ENCODE measurements at regions not wholly inside any gene's neighbourhood (a gene's known extent, or its start where the extent isn't known, plus 50 kb on each side); places are given as distances from the start of the nearest gene placed in this dataset.

DNA sequence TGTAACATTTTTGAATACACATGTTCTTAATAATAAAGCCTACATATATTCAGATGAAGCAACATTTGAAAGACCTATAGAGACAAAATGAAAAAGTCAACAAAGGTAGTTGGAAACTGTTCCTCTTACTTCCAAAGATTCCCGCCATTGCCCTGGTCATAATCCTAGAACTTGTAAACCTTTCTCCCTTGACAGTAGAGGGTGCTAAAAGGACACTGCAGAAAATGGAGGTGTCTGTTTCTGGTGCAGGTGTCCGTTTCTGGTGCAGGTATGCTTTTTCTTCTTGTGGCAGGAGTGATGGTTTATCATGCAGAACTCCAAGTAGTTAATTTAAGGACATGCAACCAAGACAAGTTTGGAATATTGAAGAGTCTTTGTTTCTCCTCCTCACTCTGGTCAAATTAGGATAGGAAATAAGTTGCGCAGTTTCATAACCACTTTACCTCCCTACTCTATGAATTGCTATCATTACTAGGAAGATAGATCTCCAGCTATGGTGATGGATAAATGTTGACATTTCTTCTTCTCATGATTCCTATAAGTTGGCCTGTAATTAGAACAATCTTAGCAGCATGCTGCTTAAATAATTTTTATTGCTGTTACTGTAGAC lies 56.0 kb upstream of the FAM174A start:
- Histone ChIP-seq H3K27ac (ENCODE audit: low read depth, low read length) (no peak overlapping the region), H3K36me3 (ENCODE audit: control insufficient read depth, insufficient read depth, low read length) (no peaks in the 10 kb centered on the region), H3K4me1 (ENCODE audit: control insufficient read depth, insufficient read depth, low read length) (no peaks in the 10 kb centered on the region), H3K4me3 (ENCODE audit: low read length) (no peak overlapping the region), H3K27me3 (ENCODE audit: control insufficient read depth, insufficient read depth, low read length) (no peaks in the 10 kb centered on the region), H3K9ac (ENCODE audit: low read length) (no peak overlapping the region)

DNA sequence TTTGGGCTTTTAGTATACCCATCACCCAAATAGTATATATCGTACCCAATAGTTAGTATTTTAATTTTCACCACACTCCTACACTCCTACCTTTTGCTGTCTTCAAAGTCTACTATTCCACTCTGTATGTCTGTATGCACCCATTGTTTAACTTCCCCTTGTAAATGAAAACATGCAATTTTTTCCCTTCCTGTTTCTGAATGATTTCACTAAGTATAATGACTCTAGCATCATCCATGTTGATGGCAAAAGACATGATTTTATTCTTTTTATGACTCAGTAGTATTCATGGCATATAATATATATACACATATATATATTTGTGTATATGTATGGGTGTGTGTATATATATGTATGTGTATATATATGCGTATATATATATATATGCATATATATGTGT lies 63.1 kb upstream of the FAM174A start:
- Histone ChIP-seq H3K27me3 (ENCODE audit: control insufficient read depth, insufficient read depth, low read length) (no peaks in the 10 kb centered on the region), H3K27ac (ENCODE audit: low read depth, low read length) (no peak overlapping the region), H3K36me3 (ENCODE audit: control insufficient read depth, insufficient read depth, low read length) (no peaks in the 10 kb centered on the region), H3K4me1 (ENCODE audit: control insufficient read depth, insufficient read depth, low read length) (no peaks in the 10 kb centered on the region), H3K9ac (ENCODE audit: low read length) (no peak overlapping the region), H3K4me3 (ENCODE audit: low read length) (no peak overlapping the region)

DNA sequence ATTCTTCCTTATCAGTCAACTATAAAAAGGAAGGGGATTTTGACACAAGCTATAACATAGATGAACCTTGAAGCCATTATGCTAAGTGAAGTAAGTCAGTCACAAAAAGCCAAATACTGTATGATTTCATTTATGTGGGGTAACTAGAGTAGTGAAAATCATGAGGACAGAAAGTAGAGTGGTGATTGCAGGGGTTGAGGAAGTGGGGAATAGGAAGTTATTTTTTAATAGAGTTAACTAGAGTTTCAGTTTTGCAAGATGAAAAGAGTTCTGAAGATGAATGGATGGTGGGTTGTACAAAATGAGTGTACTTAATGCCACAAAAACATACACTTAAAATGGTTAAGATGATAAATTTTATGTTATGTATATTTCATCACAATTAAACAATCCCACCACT lies 65.4 kb upstream of the FAM174A start:
- H3K27me3 ChIP-seq (ENCODE audit: control insufficient read depth, insufficient read depth, low read length): no peaks in the 10 kb centered on the region
- H3K4me1 ChIP-seq (ENCODE audit: control insufficient read depth, insufficient read depth, low read length): no peaks in the 10 kb centered on the region
- H3K36me3 ChIP-seq (ENCODE audit: control insufficient read depth, insufficient read depth, low read length): no peaks in the 10 kb centered on the region
- H3K4me3 ChIP-seq (ENCODE audit: low read length): no peak overlapping the region
- no peak overlapping the region for H3K9ac ChIP-seq (ENCODE audit: low read length)
- no peak overlapping the region for H3K27ac ChIP-seq (ENCODE audit: low read depth, low read length)

DNA sequence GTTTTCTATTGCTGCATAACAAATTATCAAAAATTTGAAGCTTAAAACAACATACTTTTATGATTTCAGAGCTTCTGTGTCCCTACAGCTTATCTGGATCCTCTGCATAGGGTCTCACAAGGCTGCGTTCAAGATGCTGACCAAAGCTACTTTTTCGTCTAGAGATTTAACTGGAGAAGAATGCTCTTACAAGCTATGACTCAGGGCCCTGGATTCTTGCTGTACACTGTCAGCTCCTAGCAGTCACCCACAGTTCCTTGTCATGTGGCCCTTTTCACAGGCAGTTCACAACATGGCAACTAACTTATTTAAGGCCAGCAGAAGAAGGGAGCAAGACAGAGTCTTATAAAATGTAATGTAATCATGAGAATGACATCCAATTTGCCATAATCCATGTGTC lies 70.8 kb upstream of the FAM174A start:
- Histone ChIP-seq H3K9ac (ENCODE audit: low read length) (no peak overlapping the region), H3K4me3 (ENCODE audit: low read length) (no peak overlapping the region), H3K4me1 (ENCODE audit: control insufficient read depth, insufficient read depth, low read length) (no peaks in the 10 kb centered on the region), H3K27me3 (ENCODE audit: control insufficient read depth, insufficient read depth, low read length) (no peaks in the 10 kb centered on the region), H3K27ac (ENCODE audit: low read depth, low read length) (no peak overlapping the region), H3K36me3 (ENCODE audit: control insufficient read depth, insufficient read depth, low read length) (no peaks in the 10 kb centered on the region)

DNA sequence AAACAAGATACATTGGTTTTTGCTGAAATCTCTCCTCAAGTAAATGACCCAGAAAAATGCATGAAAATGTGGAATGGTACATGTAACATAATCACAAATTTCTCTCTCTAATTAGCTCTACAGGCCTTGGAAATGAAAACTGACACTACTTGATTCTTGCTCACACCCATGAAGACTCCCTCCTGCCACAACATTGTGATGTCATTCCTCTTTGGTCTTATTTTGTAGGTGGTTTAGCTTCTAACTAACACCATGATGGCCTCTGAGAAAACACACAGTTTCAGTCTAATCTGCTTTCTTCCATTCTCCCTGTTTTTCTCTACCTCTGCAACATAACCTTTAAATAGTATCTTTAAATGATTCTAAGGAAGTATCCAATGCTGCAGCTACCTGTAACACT lies 78.6 kb upstream of the FAM174A start:
- H3K9ac ChIP-seq (ENCODE audit: low read length): no peak overlapping the region
- no peaks in the 10 kb centered on the region for H3K36me3 ChIP-seq (ENCODE audit: control insufficient read depth, insufficient read depth, low read length)
- H3K4me3 ChIP-seq (ENCODE audit: low read length): no peak overlapping the region
- H3K27me3 ChIP-seq (ENCODE audit: control insufficient read depth, insufficient read depth, low read length): no peaks in the 10 kb centered on the region
- H3K4me1 ChIP-seq (ENCODE audit: control insufficient read depth, insufficient read depth, low read length): no peaks in the 10 kb centered on the region
- no peak overlapping the region for H3K27ac ChIP-seq (ENCODE audit: low read depth, low read length)

DNA sequence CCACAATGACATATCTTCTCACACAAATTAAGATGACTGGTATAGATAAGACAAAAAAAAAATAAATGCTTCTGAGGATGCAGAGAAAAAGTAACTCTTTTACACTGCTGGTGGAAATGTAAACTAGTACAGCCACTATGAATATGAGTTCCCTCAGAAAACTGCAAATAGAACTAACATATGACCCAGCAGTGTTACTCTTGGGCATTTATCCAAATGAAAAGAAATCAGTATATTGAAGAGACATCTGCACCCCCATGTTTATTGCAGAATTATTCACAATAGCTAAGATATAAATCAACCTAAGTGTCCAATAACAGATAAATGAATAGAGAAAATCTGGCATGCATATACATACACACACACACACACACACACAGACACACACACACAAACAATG lies 83.0 kb upstream of the FAM174A start:
- H3K4me1 ChIP-seq (ENCODE audit: control insufficient read depth, insufficient read depth, low read length): no peaks in the 10 kb centered on the region
- no peak overlapping the region for H3K9ac ChIP-seq (ENCODE audit: low read length)
- H3K4me3 ChIP-seq (ENCODE audit: low read length): no peak overlapping the region
- no peaks in the 10 kb centered on the region for H3K36me3 ChIP-seq (ENCODE audit: control insufficient read depth, insufficient read depth, low read length)
- no peaks in the 10 kb centered on the region for H3K27me3 ChIP-seq (ENCODE audit: control insufficient read depth, insufficient read depth, low read length)
- H3K27ac ChIP-seq (ENCODE audit: low read depth, low read length): no peak overlapping the region

DNA sequence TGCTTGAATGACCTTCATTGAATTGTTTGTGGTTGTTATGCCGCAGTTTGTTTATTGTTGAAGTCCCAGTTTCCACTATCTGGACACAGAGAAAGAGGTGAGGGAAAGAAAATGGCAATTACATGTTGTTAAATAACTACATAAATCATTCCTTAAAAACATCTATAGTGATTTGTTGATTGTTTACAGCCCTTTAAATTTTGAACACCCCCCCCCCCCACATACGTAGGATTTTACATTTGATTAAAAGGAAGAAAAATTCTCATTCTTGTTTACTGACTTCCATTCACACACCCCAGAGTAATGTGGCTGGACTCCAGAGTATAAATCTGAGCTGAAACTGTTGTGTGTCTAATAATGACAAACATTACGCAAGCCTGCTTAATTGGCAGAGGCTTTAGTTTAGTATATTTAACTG lies 87.1 kb upstream of the FAM174A start:
- H3K36me3 ChIP-seq (ENCODE audit: control insufficient read depth, insufficient read depth, low read length): no peaks in the 10 kb centered on the region
- no peak overlapping the region for H3K4me3 ChIP-seq (ENCODE audit: low read length)
- H3K27ac ChIP-seq (ENCODE audit: low read depth, low read length): no peak overlapping the region
- H3K4me1 ChIP-seq (ENCODE audit: control insufficient read depth, insufficient read depth, low read length): no peaks in the 10 kb centered on the region
- no peak overlapping the region for H3K9ac ChIP-seq (ENCODE audit: low read length)
- no peaks in the 10 kb centered on the region for H3K27me3 ChIP-seq (ENCODE audit: control insufficient read depth, insufficient read depth, low read length)

DNA sequence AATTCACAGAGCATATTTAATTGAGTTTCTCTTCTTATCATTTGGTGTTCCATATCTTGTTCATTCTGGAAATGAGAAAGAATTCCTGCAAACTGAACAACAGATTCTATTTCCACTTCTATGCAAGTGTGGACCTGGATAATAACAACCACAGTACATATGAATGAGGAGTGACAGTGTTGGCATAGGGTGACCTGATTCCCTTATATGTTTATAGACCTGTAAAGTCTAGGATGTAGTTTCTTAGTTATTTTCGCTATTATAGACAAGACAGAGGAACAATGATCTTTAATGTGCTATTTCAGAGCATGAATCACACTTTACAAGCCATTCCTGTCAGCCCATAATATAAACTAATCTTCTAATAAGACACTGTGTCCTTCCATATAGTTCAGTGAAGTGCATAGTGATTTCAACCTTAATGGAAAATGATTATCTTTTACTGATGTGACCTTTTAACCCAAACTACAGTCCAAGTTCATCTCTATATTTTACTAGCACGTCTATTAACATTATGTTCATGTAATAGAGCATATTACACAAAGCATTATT lies 88.2 kb upstream of the FAM174A start:
- H3K27ac ChIP-seq (ENCODE audit: low read depth, low read length): no peak overlapping the region
- H3K4me1 ChIP-seq (ENCODE audit: control insufficient read depth, insufficient read depth, low read length): no peaks in the 10 kb centered on the region
- no peak overlapping the region for H3K9ac ChIP-seq (ENCODE audit: low read length)
- no peak overlapping the region for H3K4me3 ChIP-seq (ENCODE audit: low read length)
- no peaks in the 10 kb centered on the region for H3K27me3 ChIP-seq (ENCODE audit: control insufficient read depth, insufficient read depth, low read length)
- no peaks in the 10 kb centered on the region for H3K36me3 ChIP-seq (ENCODE audit: control insufficient read depth, insufficient read depth, low read length)

DNA sequence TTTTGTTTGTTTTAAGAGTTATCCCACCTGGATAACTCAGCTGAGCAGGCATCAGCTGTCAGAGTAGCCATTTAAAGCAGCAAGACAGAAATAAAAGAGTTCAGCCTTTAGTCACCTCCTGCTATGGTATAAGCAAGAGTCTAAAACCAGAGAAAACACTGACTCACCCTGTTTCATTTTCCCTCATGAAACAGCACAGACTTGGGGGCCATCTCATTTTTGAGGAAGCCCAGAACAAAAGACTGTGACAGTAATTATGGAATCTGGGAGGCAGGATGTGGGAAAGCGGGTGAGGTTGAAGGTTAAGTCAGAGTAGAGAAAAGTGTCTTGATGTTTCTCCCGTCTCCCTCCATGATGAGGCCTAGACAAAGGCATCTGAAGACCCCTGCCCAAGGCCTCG lies 90.2 kb upstream of the FAM174A start:
- H3K9ac ChIP-seq (ENCODE audit: low read length): no peak overlapping the region
- no peaks in the 10 kb centered on the region for H3K4me1 ChIP-seq (ENCODE audit: control insufficient read depth, insufficient read depth, low read length)
- no peak overlapping the region for H3K27ac ChIP-seq (ENCODE audit: low read depth, low read length)
- H3K27me3 ChIP-seq (ENCODE audit: control insufficient read depth, insufficient read depth, low read length): no peaks in the 10 kb centered on the region
- no peak overlapping the region for H3K4me3 ChIP-seq (ENCODE audit: low read length)
- no peaks in the 10 kb centered on the region for H3K36me3 ChIP-seq (ENCODE audit: control insufficient read depth, insufficient read depth, low read length)

DNA sequence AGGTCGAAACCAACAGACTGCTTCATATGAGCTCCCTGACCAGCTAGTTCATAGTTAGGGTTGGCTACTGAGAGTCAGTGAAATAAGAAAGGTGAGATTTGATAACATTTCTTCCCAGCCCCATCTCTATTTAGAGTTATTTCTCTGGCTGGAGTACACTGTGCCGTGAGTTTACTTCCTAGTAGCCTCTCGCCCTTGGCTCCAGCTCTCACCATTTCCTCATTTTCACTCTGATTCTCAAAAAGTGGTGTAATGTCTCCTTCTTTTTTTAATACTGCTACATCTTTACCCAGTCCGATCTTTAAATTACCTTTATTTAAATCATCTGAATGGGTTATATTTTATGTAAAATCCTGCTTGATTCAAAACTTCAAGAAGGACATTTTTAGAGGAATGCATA lies 100.4 kb upstream of the FAM174A start:
- H3K27ac ChIP-seq (ENCODE audit: low read depth, low read length): no peak overlapping the region
- H3K4me1 ChIP-seq (ENCODE audit: control insufficient read depth, insufficient read depth, low read length): no peaks in the 10 kb centered on the region
- H3K9ac ChIP-seq (ENCODE audit: low read length): no peak overlapping the region
- H3K36me3 ChIP-seq (ENCODE audit: control insufficient read depth, insufficient read depth, low read length): no peaks in the 10 kb centered on the region
- no peaks in the 10 kb centered on the region for H3K27me3 ChIP-seq (ENCODE audit: control insufficient read depth, insufficient read depth, low read length)
- H3K4me3 ChIP-seq (ENCODE audit: low read length): no peak overlapping the region

DNA sequence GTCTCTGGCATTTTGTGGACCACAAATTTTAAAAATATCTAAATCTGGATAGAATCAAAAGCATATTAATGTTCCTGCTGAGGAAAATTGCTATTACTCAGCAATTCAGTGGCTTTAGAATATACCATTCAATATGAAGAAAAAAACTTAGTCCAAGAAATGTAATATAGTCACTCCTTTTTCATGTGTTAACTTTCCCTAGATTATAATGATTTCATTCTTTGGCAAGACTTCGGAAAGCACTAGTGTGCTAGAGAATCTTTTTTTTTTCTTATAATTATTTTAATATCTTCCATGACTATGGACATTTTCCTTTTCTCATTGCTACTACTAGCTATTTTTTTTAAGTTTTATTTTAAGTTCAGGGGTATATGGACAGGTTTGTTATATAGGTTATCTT lies 102.4 kb upstream of the FAM174A start:
- no peak overlapping the region for H3K9ac ChIP-seq (ENCODE audit: low read length)
- no peak overlapping the region for H3K27ac ChIP-seq (ENCODE audit: low read depth, low read length)
- H3K27me3 ChIP-seq (ENCODE audit: control insufficient read depth, insufficient read depth, low read length): no peaks in the 10 kb centered on the region
- no peaks in the 10 kb centered on the region for H3K4me1 ChIP-seq (ENCODE audit: control insufficient read depth, insufficient read depth, low read length)
- no peak overlapping the region for H3K4me3 ChIP-seq (ENCODE audit: low read length)
- H3K36me3 ChIP-seq (ENCODE audit: control insufficient read depth, insufficient read depth, low read length): no peaks in the 10 kb centered on the region

DNA sequence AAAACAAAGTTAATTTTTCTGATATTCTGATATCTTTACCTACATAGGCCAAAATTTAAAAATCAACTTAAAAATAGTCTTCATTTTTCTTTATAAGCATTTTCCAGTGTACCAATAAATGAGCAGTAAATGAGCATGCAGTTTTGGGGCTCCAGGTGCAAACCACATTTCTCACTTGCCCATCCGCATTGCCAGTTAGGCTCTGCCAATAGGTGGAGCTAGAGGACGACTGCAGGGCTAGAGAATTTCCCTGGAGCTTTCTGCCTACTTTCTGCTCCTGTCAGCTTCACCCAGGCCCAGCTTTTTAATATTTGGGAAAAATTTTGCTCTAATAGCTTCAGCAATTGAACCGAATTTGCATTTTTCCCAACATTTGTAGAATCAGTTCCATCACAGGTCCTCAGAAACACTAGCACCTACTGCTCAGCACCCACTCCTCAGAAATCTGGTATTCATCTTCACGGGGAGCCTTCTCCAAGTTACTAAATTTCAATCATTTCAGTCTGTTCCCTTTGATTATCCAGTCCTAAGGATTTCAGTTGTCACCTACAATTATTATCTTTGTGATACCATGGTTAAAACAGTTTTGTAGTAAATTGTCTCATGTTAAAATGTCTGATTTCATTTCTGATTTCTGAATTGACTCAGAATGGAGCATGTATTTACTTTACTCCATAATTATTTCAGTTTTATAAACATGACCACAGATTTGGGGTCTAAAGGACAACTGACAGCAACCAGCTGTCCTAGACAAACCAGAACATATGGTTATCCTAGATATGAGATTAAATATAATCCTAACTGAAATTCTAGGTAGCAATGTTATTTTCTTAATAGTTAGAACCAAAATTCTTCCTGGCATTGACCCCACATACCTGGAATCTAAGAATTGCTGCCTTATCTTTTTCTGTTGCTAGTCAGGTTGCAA lies 104.6 kb upstream of the FAM174A start:
- no peaks in the 10 kb centered on the region for H3K4me1 ChIP-seq (ENCODE audit: control insufficient read depth, insufficient read depth, low read length)
- H3K4me3 ChIP-seq (ENCODE audit: low read length): no peak overlapping the region
- no peak overlapping the region for H3K9ac ChIP-seq (ENCODE audit: low read length)
- H3K27ac ChIP-seq (ENCODE audit: low read depth, low read length): no peak overlapping the region
- no peaks in the 10 kb centered on the region for H3K36me3 ChIP-seq (ENCODE audit: control insufficient read depth, insufficient read depth, low read length)
- H3K27me3 ChIP-seq (ENCODE audit: control insufficient read depth, insufficient read depth, low read length): no peaks in the 10 kb centered on the region

DNA sequence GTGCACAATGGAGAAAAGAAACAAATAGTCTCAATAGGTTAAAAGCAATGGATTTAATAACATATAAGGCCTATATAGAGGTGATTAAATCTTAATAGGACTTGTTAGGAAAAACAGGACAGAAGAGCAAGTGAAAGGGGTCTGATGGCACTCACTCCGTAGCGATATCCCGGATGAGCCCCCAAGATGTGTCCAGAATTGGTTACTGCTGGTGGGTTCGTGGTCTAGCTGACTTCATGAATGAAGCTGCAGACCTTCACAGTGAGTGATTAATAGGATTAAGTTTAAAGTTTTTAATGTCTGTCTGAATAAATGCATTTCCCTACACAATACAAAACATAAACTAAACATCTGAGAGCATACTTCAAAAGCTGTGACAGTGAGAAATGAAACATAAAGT lies 110.4 kb upstream of the FAM174A start:
- no peaks in the 10 kb centered on the region for H3K36me3 ChIP-seq (ENCODE audit: control insufficient read depth, insufficient read depth, low read length)

More for the DNA sequence above, 110.4 kb upstream of the FAM174A start:
- H3K27ac ChIP-seq (ENCODE audit: low read depth, low read length): no peak overlapping the region
- no peaks in the 10 kb centered on the region for H3K4me1 ChIP-seq (ENCODE audit: control insufficient read depth, insufficient read depth, low read length)
- H3K4me3 ChIP-seq (ENCODE audit: low read length): no peak overlapping the region
- H3K9ac ChIP-seq (ENCODE audit: low read length): no peak overlapping the region
- H3K27me3 ChIP-seq (ENCODE audit: control insufficient read depth, insufficient read depth, low read length): no peaks in the 10 kb centered on the region
